ENCODE measurements at regions not wholly inside any gene's neighbourhood (a gene's known extent, or its start where the extent isn't known, plus 50 kb on each side); places are given as distances from the start of the nearest gene placed in this dataset.
"Not testable (repeated sequence)": the region's sequence is repeated elsewhere in the genome, so short reads cannot be mapped to it uniquely, and the experiment has no call there.

- no peak for DNase-seq (ENCODE audit: low read depth)
Measured at GRCh38 chr10:9297580-9297979, 1243.1 kb downstream of the GATA3 start.

DNA sequence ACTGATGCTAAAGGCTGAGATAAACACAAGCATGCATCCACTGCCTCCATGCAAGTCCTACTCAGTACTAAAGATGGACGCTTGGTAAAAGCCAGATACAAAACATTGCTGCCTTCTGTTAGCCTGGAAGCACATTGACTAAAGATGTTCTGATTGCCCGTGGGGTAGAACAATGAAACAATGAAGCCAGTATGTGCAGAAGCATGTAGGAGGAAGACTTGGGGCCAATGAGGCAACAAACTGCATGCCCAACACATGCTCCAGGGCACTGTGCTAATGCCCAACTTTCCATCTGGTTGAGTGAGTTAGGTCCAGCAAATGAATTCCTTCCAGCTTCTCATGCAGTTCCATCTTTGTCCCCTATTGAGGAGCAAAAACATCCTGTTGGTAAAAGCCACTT, 1245.5 kb downstream of the GATA3 start:
- no peak for DNase-seq (ENCODE audit: low read depth)

GRCh38 chr10:9301148-9301547, 1246.7 kb downstream of the GATA3 start:
- no peak for DNase-seq (ENCODE audit: low read depth)

- no peak for DNase-seq (ENCODE audit: low read depth)
Measured at GRCh38 chr10:9301554-9301953, 1247.1 kb downstream of the GATA3 start.

GRCh38 chr10:9302140-9302746, 1247.8 kb downstream of the GATA3 start:
- peak; percentile 56 for DNase-seq (ENCODE audit: low read depth)

DNA sequence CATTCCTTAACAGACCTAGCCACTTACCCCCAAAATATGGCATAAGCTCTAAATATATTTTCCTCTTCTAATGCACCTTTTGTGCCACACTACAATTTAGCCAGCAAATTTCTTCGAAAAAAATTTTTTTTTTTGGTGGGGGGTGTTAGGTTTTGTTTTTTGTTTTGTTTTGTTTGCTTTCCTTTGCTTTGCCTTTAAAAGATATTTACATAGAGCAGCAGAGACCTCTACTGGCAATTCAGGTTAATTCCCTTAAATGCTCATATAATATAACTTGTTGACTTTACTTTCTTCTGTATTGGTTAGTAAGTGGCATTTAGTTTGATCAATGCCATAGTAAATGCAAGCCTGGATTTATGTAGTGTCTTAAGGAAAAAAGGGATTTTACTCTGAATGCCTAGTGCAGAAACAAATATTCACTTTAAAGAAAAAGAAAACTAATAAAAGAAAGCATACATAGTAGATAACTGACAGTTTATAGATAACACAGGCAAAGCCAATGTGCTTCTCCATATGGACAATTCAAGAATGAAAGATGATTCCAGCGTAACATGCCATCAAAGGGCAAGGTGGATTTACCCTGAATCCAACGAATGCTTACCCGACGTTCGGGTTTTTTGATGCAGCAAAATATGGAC, 1250.6 kb downstream of the GATA3 start:
- peak; percentile 17 for DNase-seq (ENCODE audit: low read depth)

DNA sequence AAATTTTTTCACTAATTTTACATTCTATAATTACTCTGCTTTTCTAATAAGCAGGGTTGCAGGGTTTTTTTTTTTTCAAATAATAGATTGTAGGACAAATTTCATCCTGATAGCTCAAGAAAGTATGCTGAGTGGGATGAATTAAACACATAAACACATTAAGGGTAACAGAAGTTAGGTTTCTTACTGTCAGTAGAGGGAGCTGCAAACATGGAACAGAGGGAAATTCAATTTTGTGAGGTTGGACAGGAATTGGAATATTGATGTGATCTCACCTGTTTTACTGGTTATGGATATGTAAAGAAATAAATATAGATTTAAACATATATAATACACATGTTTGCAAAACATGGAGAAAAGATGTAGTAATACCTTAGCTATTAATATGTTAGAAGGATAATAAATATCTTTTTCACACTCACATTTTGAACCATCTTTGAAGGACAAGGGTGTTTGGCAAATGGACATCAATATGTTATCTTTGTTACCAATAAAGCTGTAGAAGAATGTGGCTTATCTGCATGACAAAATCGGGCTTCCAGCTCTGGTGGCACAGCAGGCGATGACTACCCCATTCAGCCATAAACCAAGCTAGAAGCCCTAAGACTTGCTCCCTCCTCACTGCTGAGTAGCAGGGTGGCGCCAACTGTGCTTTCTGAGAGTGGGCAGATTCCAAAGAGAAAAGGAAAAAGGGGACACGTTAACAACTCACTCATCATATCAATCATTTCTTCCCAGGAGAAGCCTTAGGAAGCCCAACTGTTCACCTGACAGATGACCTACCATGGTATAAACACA, 1257.4 kb downstream of the GATA3 start:
- DNase-seq (ENCODE audit: low read depth): no peak

- no peak for DNase-seq (ENCODE audit: low read depth)
Measured at GRCh38 chr10:9315292-9315691, 1260.8 kb downstream of the GATA3 start.

DNA sequence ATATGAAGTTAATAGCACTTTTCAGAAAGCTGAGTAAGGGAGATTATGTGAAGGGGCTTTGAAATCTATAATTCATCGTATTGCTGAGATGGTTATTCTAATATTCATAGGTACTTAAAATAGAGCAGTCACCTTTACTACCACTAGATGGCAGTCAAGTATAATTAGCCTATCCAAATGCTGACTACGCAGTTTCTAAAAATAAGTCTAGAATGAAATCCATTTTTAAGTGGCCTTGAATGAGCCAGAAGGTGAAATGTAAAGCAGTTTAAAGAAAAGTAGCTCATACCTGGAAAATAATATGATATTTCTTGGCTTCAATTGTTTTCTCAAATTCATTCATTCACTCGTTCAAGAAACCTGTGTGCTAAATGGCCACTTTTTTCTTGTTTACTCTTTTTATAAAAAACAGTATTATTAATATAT, 1277.1 kb downstream of the GATA3 start:
- DNase-seq (ENCODE audit: low read depth): peak; percentile 58

DNA sequence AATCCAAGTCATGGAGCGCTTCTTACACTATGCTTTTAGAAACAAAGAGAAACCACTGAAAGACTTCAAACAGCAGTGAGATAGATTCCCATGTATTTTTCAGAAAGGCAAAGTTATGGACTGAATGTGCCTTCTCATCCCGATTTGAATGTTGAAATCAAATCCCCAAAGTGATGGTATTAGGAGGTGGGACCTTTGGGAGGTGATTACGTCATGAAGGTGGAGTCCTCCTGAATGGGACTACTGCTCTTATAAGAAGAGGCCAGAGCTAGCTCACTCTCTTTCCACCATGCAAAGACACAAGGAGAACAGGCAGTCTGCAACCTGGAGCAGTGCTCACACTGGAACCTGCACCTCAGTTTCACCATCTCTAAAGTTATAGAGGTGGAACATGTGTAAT, 1279.8 kb downstream of the GATA3 start:
- no peak for DNase-seq (ENCODE audit: low read depth)

- no peak for DNase-seq (ENCODE audit: low read depth)
Measured at GRCh38 chr10:9339716-9340115, 1285.2 kb downstream of the GATA3 start.

DNA sequence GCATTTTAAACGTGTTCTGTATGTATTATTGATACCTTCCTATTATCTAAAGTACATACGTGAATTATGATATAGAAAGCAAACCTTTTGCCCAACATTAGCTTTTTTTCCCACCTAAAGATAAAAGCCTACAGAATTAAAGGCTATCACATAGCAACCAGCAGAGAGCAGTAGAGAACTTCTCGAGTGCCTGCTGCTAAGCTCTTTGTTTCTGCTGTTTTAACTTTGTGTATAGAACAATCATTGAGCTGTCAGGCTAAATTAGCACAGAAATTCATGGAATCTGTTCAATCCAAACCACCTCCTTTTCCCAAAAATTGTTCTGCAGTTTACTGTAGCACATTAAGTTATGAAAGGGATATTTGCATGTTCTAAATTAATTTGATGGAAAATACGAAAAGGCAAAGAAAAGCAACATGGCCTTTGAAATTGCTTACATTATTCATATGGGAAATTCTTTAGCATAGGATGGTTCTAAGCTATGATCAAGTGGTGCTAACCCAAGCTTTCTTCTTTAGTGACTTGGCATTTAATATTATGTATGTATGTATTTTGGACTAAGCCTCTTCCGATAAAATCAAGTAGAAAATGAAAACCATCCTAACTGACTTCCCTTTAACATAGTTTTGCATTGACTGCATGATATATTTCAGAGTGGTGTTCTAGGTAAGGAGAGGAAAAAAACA, 1288.5 kb downstream of the GATA3 start:
- DNase-seq (ENCODE audit: low read depth): peak; percentile 23

DNA sequence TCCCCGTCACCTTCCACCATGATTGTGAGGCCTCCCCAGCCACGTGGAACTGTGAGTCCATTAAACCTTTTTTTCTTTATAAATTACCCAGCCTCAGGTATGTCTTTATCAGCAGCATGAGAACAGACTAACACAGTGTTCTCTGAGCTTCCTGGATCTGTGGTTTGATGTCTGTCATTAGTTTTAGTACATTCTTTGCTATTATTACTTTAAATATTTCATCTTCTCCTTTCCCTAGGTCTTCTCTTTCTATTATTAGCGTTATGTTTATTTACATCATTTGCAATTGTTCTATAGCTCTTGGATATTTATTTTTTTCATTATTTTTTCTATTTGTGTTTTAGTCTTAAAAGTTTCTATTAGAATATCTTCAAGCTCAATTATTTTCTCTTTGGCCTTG, 1293.4 kb downstream of the GATA3 start:
- not testable (repeated sequence) for DNase-seq (ENCODE audit: low read depth)

- DNase-seq (ENCODE audit: low read depth): no peak
Measured at GRCh38 chr10:9357471-9357870, 1303.0 kb downstream of the GATA3 start.

DNA sequence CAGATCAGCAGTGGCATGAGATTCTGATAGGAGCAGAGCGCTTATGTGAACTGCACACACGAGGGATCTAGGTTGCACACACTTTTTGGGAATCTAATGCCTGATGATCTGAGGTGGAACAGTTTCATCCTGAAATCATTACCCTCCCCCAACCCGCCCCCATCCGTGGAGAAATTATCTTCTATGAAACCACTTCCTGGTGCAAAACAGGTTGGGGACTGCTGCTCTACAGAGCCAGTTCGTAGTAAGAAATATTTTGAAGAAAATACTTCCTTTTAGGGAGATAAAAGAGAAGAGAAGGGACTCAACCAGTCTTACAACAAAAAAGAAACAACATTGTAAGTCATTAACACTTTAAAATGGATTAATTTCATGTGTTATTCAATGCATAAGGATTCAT, 1308.2 kb downstream of the GATA3 start:
- DNase-seq (ENCODE audit: low read depth): no peak

GRCh38 chr10:9379183-9379582, 1324.7 kb downstream of the GATA3 start:
- no peak for DNase-seq (ENCODE audit: low read depth)

GRCh38 chr10:9381733-9382532, 1327.4 kb downstream of the GATA3 start:
- DNase-seq (ENCODE audit: low read depth): no peak

DNA sequence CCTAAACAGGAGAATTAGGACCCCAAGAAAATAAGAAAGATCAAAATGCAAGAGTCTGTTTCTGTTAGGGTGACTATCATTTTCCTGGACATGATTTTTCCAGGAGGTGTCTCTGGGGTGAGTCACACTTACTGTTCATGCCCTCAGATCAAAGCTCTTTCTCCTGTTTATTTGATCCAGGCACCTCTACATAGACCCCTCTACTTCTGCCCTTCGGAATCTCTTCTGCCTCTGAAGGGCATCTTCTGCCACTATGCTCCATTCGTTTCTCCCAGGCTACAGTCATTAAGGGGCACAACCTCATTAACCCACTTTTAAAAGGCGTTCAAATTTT, 1328.0 kb downstream of the GATA3 start:
- no peak for DNase-seq (ENCODE audit: low read depth)

GRCh38 chr10:9390516-9390915, 1336.0 kb downstream of the GATA3 start:
- no peak for DNase-seq (ENCODE audit: low read depth)

DNA sequence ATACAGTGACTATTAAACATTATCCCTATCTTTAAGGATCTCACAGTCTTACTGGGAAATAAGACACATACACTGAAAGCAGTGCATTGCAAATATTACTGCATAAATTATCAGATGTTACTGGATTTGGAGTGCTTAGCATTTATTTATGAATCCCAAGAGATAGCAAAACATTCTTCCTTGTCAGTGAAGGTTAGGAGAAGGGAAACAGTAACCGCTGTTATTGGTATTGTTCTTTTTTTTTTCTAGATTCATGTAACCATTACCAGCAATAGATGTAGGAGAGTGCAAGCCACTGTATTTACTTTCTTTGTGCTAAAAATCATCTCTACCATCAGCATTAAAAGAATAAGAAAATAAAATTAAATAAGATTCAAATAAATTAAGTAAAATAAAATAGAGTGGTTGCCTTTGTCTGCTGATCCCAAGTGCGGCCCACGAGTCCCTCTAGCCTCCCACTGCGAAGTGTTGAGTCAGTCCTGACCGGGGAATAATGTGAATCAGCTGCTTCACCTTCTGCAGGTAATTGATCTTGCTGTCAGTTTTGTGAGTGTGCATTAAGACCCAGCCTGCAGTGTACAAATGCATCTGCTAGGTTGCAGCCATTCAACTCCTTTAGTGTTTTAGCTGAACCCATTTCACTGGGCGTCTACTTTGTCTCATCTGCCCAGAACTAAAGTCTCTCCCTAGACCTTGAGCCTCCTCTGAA, 1344.9 kb downstream of the GATA3 start:
- no peak for DNase-seq (ENCODE audit: low read depth)

DNA sequence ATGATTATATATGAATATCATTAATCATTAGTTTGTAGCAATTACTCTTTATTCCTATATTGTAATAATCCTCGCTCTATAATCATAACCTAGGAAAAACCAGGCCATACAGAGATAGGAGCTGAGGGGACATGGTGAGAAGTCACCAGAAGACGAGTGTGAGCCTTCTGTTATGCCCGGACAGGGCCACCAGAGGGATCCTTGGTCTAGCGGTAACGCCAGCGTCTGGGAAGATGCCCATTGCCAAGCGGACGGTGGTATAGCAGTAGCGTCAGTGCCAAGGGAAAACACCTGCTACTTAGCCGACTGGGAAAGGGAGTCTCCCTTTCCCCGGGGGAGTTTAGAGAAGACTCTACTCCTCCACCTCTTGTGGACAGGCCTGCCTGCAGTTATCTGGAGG, 1347.6 kb downstream of the GATA3 start:
- DNase-seq (ENCODE audit: low read depth): not testable (repeated sequence)

Measured in ELR (cell line).